ENCODE measurements at regions not wholly inside any gene's neighbourhood (a gene's known extent, or its start where the extent isn't known, plus 50 kb on each side); places are given as distances from the start of the nearest gene placed in this dataset.

GRCh38 chr9:118651511-118651910 lies 717.7 kb downstream of the BRINP1 start:
- WGBS: 81% methylated on average over 2 of the region's 2 CpGs
- no peaks in the 10 kb centered on the region for H3K36me3 ChIP-seq
- TF ChIP-seq EP300 (IDR thresholded peaks at IDR 0.05): no peak
- TF ChIP-seq POLR2A (IDR thresholded peaks at IDR 0.05; ENCODE audit: low read depth): no peak
- no peak for TF ChIP-seq POLR2AphosphoS5 (IDR thresholded peaks at IDR 0.05)
- TF ChIP-seq, protein P1, sequence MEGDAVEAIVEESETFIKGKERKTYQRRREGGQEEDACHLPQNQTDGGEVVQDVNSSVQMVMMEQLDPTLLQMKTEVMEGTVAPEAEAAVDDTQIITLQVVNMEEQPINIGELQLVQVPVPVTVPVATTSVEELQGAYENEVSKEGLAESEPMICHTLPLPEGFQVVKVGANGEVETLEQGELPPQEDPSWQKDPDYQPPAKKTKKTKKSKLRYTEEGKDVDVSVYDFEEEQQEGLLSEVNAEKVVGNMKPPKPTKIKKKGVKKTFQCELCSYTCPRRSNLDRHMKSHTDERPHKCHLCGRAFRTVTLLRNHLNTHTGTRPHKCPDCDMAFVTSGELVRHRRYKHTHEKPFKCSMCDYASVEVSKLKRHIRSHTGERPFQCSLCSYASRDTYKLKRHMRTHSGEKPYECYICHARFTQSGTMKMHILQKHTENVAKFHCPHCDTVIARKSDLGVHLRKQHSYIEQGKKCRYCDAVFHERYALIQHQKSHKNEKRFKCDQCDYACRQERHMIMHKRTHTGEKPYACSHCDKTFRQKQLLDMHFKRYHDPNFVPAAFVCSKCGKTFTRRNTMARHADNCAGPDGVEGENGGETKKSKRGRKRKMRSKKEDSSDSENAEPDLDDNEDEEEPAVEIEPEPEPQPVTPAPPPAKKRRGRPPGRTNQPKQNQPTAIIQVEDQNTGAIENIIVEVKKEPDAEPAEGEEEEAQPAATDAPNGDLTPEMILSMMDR (IDR thresholded peaks at IDR 0.05): no peak
- DNase-seq (ENCODE audit: extremely low spot score): no peak
- H3K9me3 ChIP-seq: peaks cover 0 to 10% (median 5%) of the 10 kb centered on the region in 4 donors
- H3K27ac ChIP-seq (replicated peaks in 1 of 4): no peak overlapping the region
- intact Hi-C loops (cut with DNase I): no loop called here
- no peak overlapping the region for H3K4me3 ChIP-seq
- H3K4me1 ChIP-seq: no peaks in the 10 kb centered on the region
- H3K27me3 ChIP-seq: no peaks in the 10 kb centered on the region

GRCh38 chr9:118652258-118652657 lies 717.0 kb downstream of the BRINP1 start:
- H3K4me3 ChIP-seq: no peak overlapping the region
- H3K4me1 ChIP-seq: no peaks in the 10 kb centered on the region
- no peaks in the 10 kb centered on the region for H3K27me3 ChIP-seq
- no peak for DNase-seq (ENCODE audit: extremely low spot score)
- WGBS: 60% methylated on average over 2 of the region's 2 CpGs
- H3K36me3 ChIP-seq: no peaks in the 10 kb centered on the region
- no peak overlapping the region for H3K27ac ChIP-seq (replicated peaks in 1 of 4)
- H3K9me3 ChIP-seq: peaks cover 0 to 2% (median 0%) of the 10 kb centered on the region in 4 donors
- intact Hi-C loops (cut with DNase I): no loop called here
- TF ChIP-seq, protein P1 (IDR thresholded peaks at IDR 0.05): no peak
- no peak for TF ChIP-seq POLR2AphosphoS5 (IDR thresholded peaks at IDR 0.05)
- no peak for TF ChIP-seq POLR2A (IDR thresholded peaks at IDR 0.05; ENCODE audit: low read depth)
- no peak for TF ChIP-seq EP300 (IDR thresholded peaks at IDR 0.05)

GRCh38 chr9:118652912-118653311 lies 716.3 kb downstream of the BRINP1 start:
- H3K27me3 ChIP-seq: no peaks in the 10 kb centered on the region
- H3K27ac ChIP-seq (replicated peaks in 1 of 4): no peak overlapping the region
- TF ChIP-seq, protein P1 (IDR thresholded peaks at IDR 0.05): no peak
- TF ChIP-seq EP300 (IDR thresholded peaks at IDR 0.05) (no peak), POLR2A (IDR thresholded peaks at IDR 0.05; ENCODE audit: low read depth) (no peak), POLR2AphosphoS5 (IDR thresholded peaks at IDR 0.05) (no peak)
- DNase-seq (ENCODE audit: extremely low spot score): no peak
- intact Hi-C loops (cut with DNase I): no loop called here
- no peak overlapping the region for H3K4me3 ChIP-seq
- H3K4me1 ChIP-seq: no peaks in the 10 kb centered on the region
- 85% methylated on average over 2 of the region's 2 CpGs for WGBS
- no peaks in the 10 kb centered on the region for H3K9me3 ChIP-seq
- no peaks in the 10 kb centered on the region for H3K36me3 ChIP-seq

DNA sequence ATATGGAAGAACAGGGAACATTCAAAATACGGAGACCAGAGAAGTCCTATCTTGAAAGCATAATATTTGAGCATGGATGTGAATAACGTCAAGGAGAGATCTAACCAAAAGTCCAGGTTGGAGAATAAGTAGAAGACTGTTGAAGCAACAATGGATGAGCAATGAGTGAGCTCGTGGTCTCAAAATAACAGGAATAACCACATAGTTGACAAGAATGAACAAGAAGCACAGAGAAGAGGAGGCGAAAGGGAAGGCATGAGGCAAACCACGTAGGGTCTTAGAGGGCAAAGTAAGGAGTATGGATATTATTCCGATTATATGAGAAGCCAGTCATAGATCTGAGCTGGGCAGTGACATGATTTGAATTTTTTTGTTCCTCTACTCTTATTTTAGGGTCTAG lies 710.2 kb downstream of the BRINP1 start:
- 64% methylated on average over 6 of the region's 6 CpGs for WGBS

More for the DNA sequence above, 710.2 kb downstream of the BRINP1 start:
- H3K36me3 ChIP-seq: no peaks in the 10 kb centered on the region
- no peak overlapping the region for H3K27ac ChIP-seq (replicated peaks in 1 of 4)
- no peak for DNase-seq (ENCODE audit: extremely low spot score)
- H3K27me3 ChIP-seq: no peaks in the 10 kb centered on the region
- TF ChIP-seq, protein P1 (IDR thresholded peaks at IDR 0.05): no peak
- TF ChIP-seq EP300 (IDR thresholded peaks at IDR 0.05): no peak
- TF ChIP-seq POLR2AphosphoS5 (IDR thresholded peaks at IDR 0.05): no peak
- TF ChIP-seq POLR2A (IDR thresholded peaks at IDR 0.05; ENCODE audit: low read depth): no peak
- intact Hi-C loops (cut with DNase I): no loop called here
- no peaks in the 10 kb centered on the region for H3K9me3 ChIP-seq
- H3K4me3 ChIP-seq: no peak overlapping the region
- H3K4me1 ChIP-seq: no peaks in the 10 kb centered on the region

All from esophagus muscularis mucosa (tissue), 4 donors.